Spinal cord (tissue), 9 donors: ENCODE measurements at regions not wholly inside any gene's neighbourhood (a gene's known extent, or its start where the extent isn't known, plus 50 kb on each side); places are given as distances from the start of the nearest gene placed in this dataset.
"Not testable (repeated sequence)": the region's sequence is repeated elsewhere in the genome, so short reads cannot be mapped to it uniquely, and the experiment has no call there.

Experiments
- DNase-seq, 6 donors: peaks; one replicate each; pipeline versions ENCODE4 v3.0.0 to v3.0.0-alpha.2; 2013 to 2015; ENCODE audit warnings: low spot score in 6 of 6, low read depth in 4 of 6
- H3K27ac ChIP-seq: one replicate; pipeline ENCODE4 v1.5.1; 2013; ENCODE audit warnings: low read depth, low read length, control low read depth
- H3K27me3 ChIP-seq: one replicate; pipeline ENCODE4 v1.6.1; 2013; ENCODE audit warnings: low read length; ENCODE audit not compliant: control insufficient read depth, insufficient read depth
- H3K36me3 ChIP-seq: one replicate; pipeline ENCODE4 v1.6.1; 2013; ENCODE audit warnings: low read length; ENCODE audit not compliant: control insufficient read depth, insufficient read depth
- H3K4me1 ChIP-seq: one replicate; pipeline ENCODE4 v1.6.1; 2013; ENCODE audit warnings: low read length; ENCODE audit not compliant: control insufficient read depth, insufficient read depth
- H3K4me3 ChIP-seq: one replicate; pipeline ENCODE4 v1.5.1; 2013; ENCODE audit warnings: low read depth, low read length, control low read depth
- H3K9me3 ChIP-seq: one replicate; pipeline ENCODE4 v1.6.1; 2013; ENCODE audit warnings: low read length; ENCODE audit not compliant: control insufficient read depth, insufficient read depth
- WGBS: methylation state at CpG from one replicate; pipeline ENCODE4 v1.1.5; 2013; ENCODE audit warnings: missing lambda C conversion rate; ENCODE audit not compliant: insufficient coverage; 5-methylcytosine and 5-hydroxymethylcytosine counted together
- donor health status: healthy.

GRCh38 chr13:62115831-62116230 lies 700.2 kb upstream of the PCDH20 start:
- DNase-seq, result no peak
- no peaks in the 10 kb centered on the region for H3K36me3 ChIP-seq

GRCh38 chr13:62113179-62113578 lies 697.5 kb upstream of the PCDH20 start:
- no peaks in the 10 kb centered on the region for H3K4me1 ChIP-seq
- H3K27me3 ChIP-seq, result no peaks in the 10 kb centered on the region
- DNase-seq, result no peak
- H3K9me3 ChIP-seq, result no peaks in the 10 kb centered on the region
- no peak overlapping the region for H3K27ac ChIP-seq
- H3K4me3 ChIP-seq, result no peak overlapping the region
- 100% methylated on average over 1 of the region's 3 CpGs for WGBS
- no peaks in the 10 kb centered on the region for H3K36me3 ChIP-seq

More at GRCh38 chr13:62115831-62116230, 700.2 kb upstream of the PCDH20 start:
- Histone ChIP-seq H3K9me3 (no peaks in the 10 kb centered on the region), H3K27ac (no peak overlapping the region), H3K4me1 (no peaks in the 10 kb centered on the region), H3K27me3 (no peaks in the 10 kb centered on the region), H3K4me3 (no peak overlapping the region)
- WGBS, result 100% methylated on average over 2 of the region's 4 CpGs

- H3K4me3 ChIP-seq, result no peak overlapping the region
- H3K36me3 ChIP-seq, result no peaks in the 10 kb centered on the region
- no peaks in the 10 kb centered on the region for H3K27me3 ChIP-seq
- no peaks in the 10 kb centered on the region for H3K4me1 ChIP-seq
- no CpG with 5 or more reads among the region's 4 CpGs for WGBS
- H3K9me3 ChIP-seq, result no peaks in the 10 kb centered on the region
- no peak for DNase-seq
- no peak overlapping the region for H3K27ac ChIP-seq
Observed at GRCh38 chr13:62110079-62110478, 694.4 kb upstream of the PCDH20 start.

- WGBS, result 99% methylated on average over 6 of the region's 7 CpGs
- not testable (repeated sequence) for H3K27ac ChIP-seq, H3K9me3 ChIP-seq, H3K36me3 ChIP-seq, H3K4me1 ChIP-seq, DNase-seq, H3K4me3 ChIP-seq, H3K27me3 ChIP-seq
Observed at GRCh38 chr13:62104136-62104535, 688.5 kb upstream of the PCDH20 start.

GRCh38 chr13:62096652-62097051 lies 681.0 kb upstream of the PCDH20 start:
- DNase-seq, result no peak
- H3K4me1 ChIP-seq, result no peaks in the 10 kb centered on the region
- no peak overlapping the region for H3K27ac ChIP-seq
- H3K27me3 ChIP-seq, result no peaks in the 10 kb centered on the region
- WGBS, result no CpG with 5 or more reads among the region's 1 CpG
- no peak overlapping the region for H3K4me3 ChIP-seq
- H3K36me3 ChIP-seq, result no peaks in the 10 kb centered on the region
- H3K9me3 ChIP-seq, result no peaks in the 10 kb centered on the region

GRCh38 chr13:62094932-62095331 lies 679.3 kb upstream of the PCDH20 start:
- H3K4me1 ChIP-seq, result no peaks in the 10 kb centered on the region
- DNase-seq, result no peak
- no peaks in the 10 kb centered on the region for H3K9me3 ChIP-seq
- H3K36me3 ChIP-seq, result no peaks in the 10 kb centered on the region
- no peak overlapping the region for H3K27ac ChIP-seq
- no CpG with 5 or more reads among the region's 1 CpG for WGBS
- H3K27me3 ChIP-seq, result no peaks in the 10 kb centered on the region
- H3K4me3 ChIP-seq, result no peak overlapping the region

GRCh38 chr13:62093984-62094780 lies 678.5 kb upstream of the PCDH20 start:
- Histone ChIP-seq H3K27ac (no peak overlapping the region), H3K9me3 (no peaks in the 10 kb centered on the region)

GRCh38 chr13:62092949-62093348 lies 677.3 kb upstream of the PCDH20 start:
- DNase-seq, result no peak
- Histone ChIP-seq H3K36me3 (no peaks in the 10 kb centered on the region), H3K9me3 (no peaks in the 10 kb centered on the region), H3K27ac (no peak overlapping the region), H3K27me3 (no peaks in the 10 kb centered on the region), H3K4me3 (no peak overlapping the region), H3K4me1 (no peaks in the 10 kb centered on the region)
- no CpG with 5 or more reads among the region's 2 CpGs for WGBS

More at GRCh38 chr13:62093984-62094780, 678.5 kb upstream of the PCDH20 start:
- WGBS, result no CpG with 5 or more reads among the region's 5 CpGs
- no peaks in the 10 kb centered on the region for H3K27me3 ChIP-seq
- H3K36me3 ChIP-seq, result no peaks in the 10 kb centered on the region
- no peak overlapping the region for H3K4me3 ChIP-seq
- no peaks in the 10 kb centered on the region for H3K4me1 ChIP-seq
- no peak for DNase-seq

GRCh38 chr13:62092536-62092935 lies 676.9 kb upstream of the PCDH20 start:
- H3K36me3 ChIP-seq, result no peaks in the 10 kb centered on the region
- no peak overlapping the region for H3K4me3 ChIP-seq
- no CpG with 5 or more reads among the region's 3 CpGs for WGBS
- H3K27ac ChIP-seq, result no peak overlapping the region
- H3K9me3 ChIP-seq, result no peaks in the 10 kb centered on the region
- DNase-seq, result no peak
- H3K27me3 ChIP-seq, result no peaks in the 10 kb centered on the region
- H3K4me1 ChIP-seq, result no peaks in the 10 kb centered on the region

GRCh38 chr13:62088165-62088564 lies 672.5 kb upstream of the PCDH20 start:
- Histone ChIP-seq H3K36me3 (no peaks in the 10 kb centered on the region), H3K27ac (no peak overlapping the region), H3K4me3 (no peak overlapping the region), H3K9me3 (no peaks in the 10 kb centered on the region), H3K4me1 (no peaks in the 10 kb centered on the region), H3K27me3 (no peaks in the 10 kb centered on the region)
- DNase-seq, result no peak
